ENCODE measurements at regions not wholly inside any gene's neighbourhood (a gene's known extent, or its start where the extent isn't known, plus 50 kb on each side); places are given as distances from the start of the nearest gene placed in this dataset.
"Not testable (repeated sequence)": the region's sequence is repeated elsewhere in the genome, so short reads cannot be mapped to it uniquely, and the experiment has no call there.

DNA sequence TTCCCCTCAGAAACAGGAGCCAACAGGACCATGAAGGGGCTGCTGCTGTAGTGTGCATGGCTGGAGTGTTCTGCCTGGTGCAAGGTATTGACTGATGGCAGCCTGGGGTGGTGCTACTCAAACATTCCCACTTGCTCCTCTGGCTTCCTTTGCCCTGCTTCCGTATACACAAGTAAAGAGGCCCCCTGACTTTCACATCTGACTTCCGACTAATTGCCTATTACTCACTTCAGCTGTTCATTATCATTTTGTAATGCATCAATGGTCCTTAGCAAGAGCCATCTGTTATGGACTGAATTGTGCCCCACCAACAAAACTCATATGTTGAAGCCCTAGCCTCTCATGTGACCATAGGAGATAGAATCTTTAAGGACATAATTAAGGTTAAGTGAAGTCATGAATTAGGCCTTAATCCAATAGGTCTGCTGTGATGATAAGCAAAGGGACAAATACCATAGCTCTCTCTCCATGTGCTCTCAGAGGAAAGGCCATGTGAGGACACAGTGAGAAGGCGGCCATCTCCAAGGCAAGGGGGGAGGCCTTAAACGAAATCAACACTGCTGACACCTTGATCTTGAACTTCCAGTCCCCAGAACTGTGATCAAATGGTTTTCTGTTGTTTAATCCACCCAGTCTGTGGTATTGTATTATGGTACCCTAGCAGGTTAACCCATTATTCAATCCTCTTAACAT, 122.5 kb upstream of the CLNK start:
- no peak for DNase-seq

DNA sequence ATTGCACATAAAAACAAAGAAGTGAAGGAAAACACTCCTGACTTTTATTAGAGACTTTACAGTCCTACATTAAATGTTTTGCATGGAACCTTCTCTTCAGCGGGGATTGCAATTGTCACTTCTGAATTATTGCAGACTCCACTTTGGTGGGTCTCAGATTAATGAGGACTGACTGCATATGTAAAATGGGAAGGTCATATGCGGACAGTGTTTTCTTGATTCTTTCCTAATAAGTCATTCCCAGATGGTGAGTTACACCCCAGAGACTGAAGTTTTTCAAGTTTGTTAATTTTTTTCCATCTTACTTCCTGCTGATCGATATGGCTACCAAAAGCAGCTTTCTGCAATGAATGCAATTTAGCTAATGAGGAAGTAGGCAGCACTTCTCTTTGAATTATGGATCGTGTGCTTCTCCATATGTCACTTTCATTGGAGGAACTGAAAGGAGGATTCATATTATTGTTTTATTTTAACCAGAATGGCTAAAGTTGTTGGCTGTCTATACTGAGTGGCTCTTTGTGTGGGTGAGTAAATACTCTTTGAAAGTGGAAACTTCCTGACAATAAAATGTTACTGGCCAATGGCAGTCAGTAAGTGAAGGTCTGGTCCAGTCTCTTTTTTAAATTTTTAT, 119.3 kb upstream of the CLNK start:
- DNase-seq, result no peak

GRCh38 chr4:10787365-10787764, 102.8 kb upstream of the CLNK start:
- DNase-seq, result no peak

DNA sequence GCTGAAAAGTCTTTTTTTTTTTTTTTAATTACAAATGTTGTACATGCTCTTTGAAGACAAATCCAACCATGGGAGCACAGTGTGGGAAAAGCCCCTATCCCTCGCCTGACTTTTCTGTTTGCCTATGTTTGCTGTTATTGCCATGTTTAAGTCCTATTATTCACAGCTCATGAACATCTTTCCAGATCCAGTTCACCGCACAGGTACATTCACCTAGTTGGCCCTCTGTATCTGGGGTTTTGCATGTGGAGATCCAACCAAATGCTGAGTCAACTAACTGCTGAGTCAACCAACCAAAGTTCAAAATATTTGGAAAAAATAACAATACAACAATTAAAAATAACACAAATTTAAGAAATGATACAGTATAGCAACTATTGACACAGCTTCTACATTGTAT, 100.1 kb upstream of the CLNK start:
- no peak for DNase-seq

- DNase-seq, result no peak
Observed at GRCh38 chr4:10783351-10783750, 98.8 kb upstream of the CLNK start.

GRCh38 chr4:10781805-10782204, 97.2 kb upstream of the CLNK start:
- no peak for DNase-seq

GRCh38 chr4:10780803-10781202, 96.2 kb upstream of the CLNK start:
- not testable (repeated sequence) for DNase-seq

DNA sequence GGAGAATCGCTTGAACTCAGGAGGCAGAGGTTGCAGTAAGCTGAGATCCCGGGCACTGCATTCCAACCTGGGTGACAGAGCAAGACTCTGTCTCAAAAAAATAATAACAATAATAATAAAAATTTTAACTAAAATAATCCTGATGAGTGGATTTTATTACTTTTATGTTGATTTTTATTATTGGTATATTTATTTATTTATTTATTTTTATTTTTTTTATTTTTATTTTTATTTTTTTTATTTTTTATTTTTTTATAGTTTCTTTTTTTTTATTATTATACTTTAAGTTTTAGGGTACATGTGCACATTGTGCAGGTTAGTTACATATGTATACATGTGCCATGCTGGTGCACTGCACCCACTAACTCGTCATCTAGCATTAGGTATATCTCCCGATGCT, 90.6 kb upstream of the CLNK start:
- not testable (repeated sequence) for DNase-seq

GRCh38 chr4:10773656-10774055, 89.1 kb upstream of the CLNK start:
- DNase-seq, result peak; percentile 70

- peak; percentile 88 for DNase-seq
Observed at GRCh38 chr4:10773010-10773409, 88.4 kb upstream of the CLNK start.

DNA sequence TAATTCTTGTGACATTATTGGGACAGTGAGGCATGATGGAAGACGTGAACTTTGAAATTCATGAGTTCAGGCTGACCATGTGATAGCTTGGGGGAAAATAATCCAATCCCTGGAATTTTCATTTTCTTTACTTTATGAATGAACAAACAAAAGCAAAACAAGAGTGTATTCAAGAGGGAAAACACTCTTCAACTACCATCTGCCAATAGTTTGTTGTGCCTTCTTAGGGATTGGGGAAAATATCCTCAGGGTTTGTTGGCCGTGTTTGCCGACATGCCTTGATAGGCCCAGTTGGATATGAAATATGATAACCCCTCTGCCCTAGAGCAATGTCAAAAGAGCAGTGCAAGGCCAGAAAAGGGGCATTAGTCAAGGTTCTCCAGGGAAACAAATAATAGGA, 80.8 kb upstream of the CLNK start:
- DNase-seq, result no peak

DNA sequence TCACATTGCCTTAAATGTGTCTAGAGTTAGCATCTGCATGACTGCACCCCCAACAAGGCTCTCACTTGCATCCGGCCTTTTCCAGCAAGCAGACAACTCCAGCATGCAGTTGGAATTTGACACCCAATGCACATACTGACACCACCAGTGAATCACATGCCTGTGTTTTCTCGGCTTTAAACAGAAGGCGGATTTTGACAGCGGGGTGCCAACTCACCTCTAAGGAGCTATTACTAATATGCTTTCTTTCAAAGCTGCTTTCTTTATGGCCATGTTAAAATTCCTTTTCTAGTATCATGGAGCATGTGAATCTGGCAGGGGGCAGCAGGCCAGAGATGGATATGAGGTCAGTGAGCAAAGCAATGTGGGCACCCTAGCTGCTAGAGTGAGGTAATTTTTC, 78.0 kb upstream of the CLNK start:
- peak; percentile 3 for DNase-seq

DNA sequence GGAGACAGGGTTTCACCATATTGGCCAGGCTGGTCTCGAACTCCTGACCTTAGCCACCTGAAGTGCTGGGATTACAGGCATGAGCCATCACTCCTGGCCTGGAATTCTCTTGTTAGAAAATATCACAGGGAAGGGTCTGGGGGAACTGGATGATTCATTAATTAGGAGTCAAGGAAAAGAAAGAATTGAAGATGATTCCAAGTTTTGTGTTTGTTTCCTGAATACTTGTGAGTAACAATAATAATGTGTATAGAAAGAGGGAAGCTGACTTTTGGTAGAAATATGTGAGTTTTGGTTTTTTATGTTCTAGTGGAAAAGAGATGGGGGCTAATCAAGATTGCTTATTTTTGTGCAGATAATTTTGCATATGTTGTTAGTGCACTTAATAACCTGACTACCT, 77.3 kb upstream of the CLNK start:
- no peak for DNase-seq

DNA sequence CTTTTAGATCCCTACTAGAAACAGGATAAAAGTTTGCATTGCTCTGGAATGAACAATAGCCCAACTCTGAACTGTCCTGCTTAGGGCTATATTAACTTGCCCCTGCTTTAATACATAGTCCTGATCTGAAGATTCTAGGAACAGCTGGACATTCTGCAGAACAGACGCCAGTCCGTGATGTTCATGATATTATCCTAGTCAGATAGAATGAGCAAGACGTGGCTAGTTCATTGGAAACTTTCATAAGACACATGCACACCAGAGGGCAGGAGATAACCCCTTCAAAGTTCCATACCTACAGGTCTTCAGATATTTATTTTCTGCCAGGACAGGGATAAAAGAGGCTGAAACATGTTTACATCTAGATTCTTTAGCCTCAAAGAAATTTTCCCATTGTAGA, 75.5 kb upstream of the CLNK start:
- no peak for DNase-seq

- no peak for DNase-seq
Observed at GRCh38 chr4:10758906-10759305, 74.3 kb upstream of the CLNK start.

DNA sequence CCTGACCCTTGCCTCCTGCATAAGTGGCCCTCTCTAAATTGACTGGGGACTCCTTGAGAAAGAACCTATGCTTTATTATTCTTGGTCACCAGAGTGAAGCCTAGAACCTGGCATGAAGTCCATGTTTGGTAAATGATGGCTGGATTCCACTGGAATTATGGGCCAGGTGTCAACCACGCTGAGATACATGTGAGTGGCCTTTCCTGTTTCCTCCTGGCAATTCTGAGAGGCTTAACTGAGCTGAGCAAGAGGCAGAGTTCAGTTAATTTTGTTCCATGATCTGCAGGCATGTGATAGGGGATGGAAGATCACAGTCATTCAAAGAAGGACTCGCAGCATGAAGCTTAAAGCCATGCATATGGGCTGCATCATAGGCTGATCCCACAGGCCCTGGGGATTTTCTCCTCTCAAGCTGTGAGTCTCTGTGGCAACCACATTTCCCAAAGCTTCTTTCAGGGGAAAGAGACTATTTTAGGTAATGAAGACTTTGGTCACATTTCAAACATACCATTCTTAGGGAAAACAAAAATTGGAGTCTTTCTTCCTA, 69.4 kb upstream of the CLNK start:
- no peak for DNase-seq

DNA sequence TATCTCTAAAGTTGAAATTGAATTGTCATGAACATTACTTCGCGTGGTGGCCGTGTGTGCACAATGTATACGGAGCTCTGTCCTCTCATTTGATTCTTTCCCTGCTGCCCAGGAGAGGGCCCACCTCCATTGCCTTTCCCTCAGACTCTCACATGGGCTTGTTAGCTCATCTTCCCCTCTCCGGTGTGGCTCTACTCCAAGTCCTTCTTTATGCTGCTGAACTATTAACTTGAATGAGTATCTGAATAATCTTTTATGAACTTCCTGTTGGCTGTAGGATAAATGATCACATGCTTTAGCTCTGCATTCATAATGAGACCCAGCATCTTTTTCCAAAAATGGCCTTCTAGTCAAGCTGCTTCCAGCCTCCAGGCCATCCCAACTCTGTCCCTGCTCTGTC, 68.8 kb upstream of the CLNK start:
- no peak for DNase-seq

DNA sequence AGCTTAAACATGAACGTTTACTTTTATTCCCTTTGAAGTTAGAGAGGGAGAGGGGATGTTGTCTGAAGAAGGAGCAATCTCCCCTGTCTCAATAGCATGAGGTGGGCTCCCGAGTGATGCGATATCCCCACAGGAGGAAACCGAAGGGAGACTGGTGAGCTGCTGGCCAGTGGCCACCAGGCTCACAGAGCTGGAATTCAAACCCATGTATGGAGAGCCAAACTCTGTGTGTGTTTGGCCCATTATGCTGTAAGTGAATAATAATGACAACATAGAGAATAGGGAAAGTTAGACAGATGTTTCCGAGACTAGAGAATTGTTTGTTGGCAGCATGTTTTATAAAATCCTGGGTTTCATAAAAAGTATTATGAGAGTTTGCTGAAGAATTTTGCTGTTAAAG, 66.1 kb upstream of the CLNK start:
- no peak for DNase-seq

GRCh38 chr4:10747186-10747585, 62.6 kb upstream of the CLNK start:
- no peak for DNase-seq

- DNase-seq, result no peak
Observed at GRCh38 chr4:10746371-10747171, 62.0 kb upstream of the CLNK start.

- DNase-seq, result no peak
Observed at GRCh38 chr4:10743357-10743756, 58.8 kb upstream of the CLNK start.

- DNase-seq, result no peak
Observed at GRCh38 chr4:10741961-10742699, 57.6 kb upstream of the CLNK start.
